ENCODE measurements at regions not wholly inside any gene's neighbourhood (a gene's known extent, or its start where the extent isn't known, plus 50 kb on each side); places are given as distances from the start of the nearest gene placed in this dataset.

- Histone ChIP-seq H2BK20ac (ENCODE audit: low read depth, low read length) (no peak overlapping the region), H3K4ac (ENCODE audit: low read depth, low read length) (no peak overlapping the region), H3K56ac (ENCODE audit: extremely low read depth, insufficient read depth, low read length) (no peak overlapping the region), H3K9me3 (ENCODE audit: control insufficient read depth, insufficient read depth, low read length) (peaks cover 4% of the 10 kb centered on the region; the same call in 1 of the 2 replicates), H3K23ac (ENCODE audit: low read depth, low read length) (no peak overlapping the region), H2BK120ac (ENCODE audit: low read depth, low read length) (no peak overlapping the region), H3K27me3 (ENCODE audit: control insufficient read depth, insufficient read depth, low read length) (no peaks in the 10 kb centered on the region), H3K9me1 (ENCODE audit: insufficient read depth, low read length) (no peaks in the 10 kb centered on the region), H2BK15ac (ENCODE audit: low read depth, low read length) (no peak overlapping the region), H4K8ac (ENCODE audit: low read depth in 2 of 2, low read length in 2 of 2) (no peak overlapping the region), H4K5ac (ENCODE audit: low read depth, low read length) (no peak overlapping the region), H4K20me1 (ENCODE audit: insufficient read depth, low read length) (no peaks in the 10 kb centered on the region), H2BK5ac (ENCODE audit: low read depth, low read length, poor library complexity, severe bottlenecking) (no peak overlapping the region), H3K14ac (replicated peaks; ENCODE audit: low read depth, low read length) (no peak overlapping the region), H3K27ac (ENCODE audit: insufficient read depth, low read length) (no peak overlapping the region), H2AFZ (replicated peaks; ENCODE audit: low read length, poor library complexity) (no peak overlapping the region), H3K4me2 (ENCODE audit: low read depth, low read length) (no peak overlapping the region), H3K36me3 (ENCODE audit: control insufficient read depth, insufficient read depth, low read length) (no peaks in the 10 kb centered on the region), H2AK5ac (ENCODE audit: low read depth, low read length) (no peak overlapping the region), H4K91ac (ENCODE audit: insufficient read depth, low read depth, low read length) (no peak overlapping the region), H2AK9ac (replicated peaks; ENCODE audit: low read depth, low read length, poor library complexity) (no peak overlapping the region), H3K4me3 (ENCODE audit: insufficient read depth, low read depth, low read length) (no peak overlapping the region), H3K79me1 (ENCODE audit: low read depth in 1 of 2, low read length in 2 of 2) (no peaks in the 10 kb centered on the region), H3K18ac (ENCODE audit: low read depth, low read length) (no peak overlapping the region), H3K4me1 (ENCODE audit: control insufficient read depth, insufficient read depth, low read length) (no peaks in the 10 kb centered on the region), H3K9ac (ENCODE audit: low read depth, low read length) (no peak overlapping the region)
- ATAC-seq (ENCODE audit: low read depth), result no peak
- in situ Hi-C loops (cut with MboI; ENCODE audit: low sequenced_read_pairs) (no loop called here), dilution Hi-C loops (cut with HindIII; ENCODE audit: low sequenced_read_pairs, unreplicated experiment) (no loop called here), intact Hi-C loops (cut with micrococcal nuclease) (no loop called here)
- ChIA-PET CTCF (no interaction called here), POLR2A (ENCODE audit: unreplicated experiment) (no interaction called here)
- no CpG with 5 or more reads among the region's 2 CpGs for WGBS, 2 experiments (ENCODE audit: extremely low coverage in 2 of 2, insufficient read length in 1 of 2)
- no peak for TF ChIP-seq MAFK (IDR thresholded peaks at IDR 0.05; ENCODE audit: low read depth, low read length)
- no peak for TF ChIP-seq RAD21 (IDR thresholded peaks at IDR 0.05; ENCODE audit: low read length)
- TF ChIP-seq, protein P1, sequence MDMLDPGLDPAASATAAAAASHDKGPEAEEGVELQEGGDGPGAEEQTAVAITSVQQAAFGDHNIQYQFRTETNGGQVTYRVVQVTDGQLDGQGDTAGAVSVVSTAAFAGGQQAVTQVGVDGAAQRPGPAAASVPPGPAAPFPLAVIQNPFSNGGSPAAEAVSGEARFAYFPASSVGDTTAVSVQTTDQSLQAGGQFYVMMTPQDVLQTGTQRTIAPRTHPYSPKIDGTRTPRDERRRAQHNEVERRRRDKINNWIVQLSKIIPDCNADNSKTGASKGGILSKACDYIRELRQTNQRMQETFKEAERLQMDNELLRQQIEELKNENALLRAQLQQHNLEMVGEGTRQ (IDR thresholded peaks at IDR 0.05; ENCODE audit: low read depth, low read length), result no peak
- no peak for TF ChIP-seq BHLHE40 (IDR thresholded peaks at IDR 0.05; ENCODE audit: low read depth, low read length)
- TF ChIP-seq CHD1 (IDR thresholded peaks at IDR 0.05; ENCODE audit: low read depth, low read length), result no peak
- no peak for TF ChIP-seq SMC3 (IDR thresholded peaks at IDR 0.05; ENCODE audit: low read depth, low read length)
- TF ChIP-seq RFX5 (IDR thresholded peaks at IDR 0.05; ENCODE audit: low read depth, low read length), result no peak
- TF ChIP-seq, protein P2, sequence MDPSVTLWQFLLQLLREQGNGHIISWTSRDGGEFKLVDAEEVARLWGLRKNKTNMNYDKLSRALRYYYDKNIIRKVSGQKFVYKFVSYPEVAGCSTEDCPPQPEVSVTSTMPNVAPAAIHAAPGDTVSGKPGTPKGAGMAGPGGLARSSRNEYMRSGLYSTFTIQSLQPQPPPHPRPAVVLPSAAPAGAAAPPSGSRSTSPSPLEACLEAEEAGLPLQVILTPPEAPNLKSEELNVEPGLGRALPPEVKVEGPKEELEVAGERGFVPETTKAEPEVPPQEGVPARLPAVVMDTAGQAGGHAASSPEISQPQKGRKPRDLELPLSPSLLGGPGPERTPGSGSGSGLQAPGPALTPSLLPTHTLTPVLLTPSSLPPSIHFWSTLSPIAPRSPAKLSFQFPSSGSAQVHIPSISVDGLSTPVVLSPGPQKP (IDR thresholded peaks at IDR 0.05; ENCODE audit: borderline replicate concordance, low read depth, low read length), result no peak
- TF ChIP-seq MAZ (IDR thresholded peaks at IDR 0.05; ENCODE audit: borderline replicate concordance, low read depth, low read length), result no peak
- BruUV-seq (replicated peaks), result no TSS peak
- no peak for DNase-seq
Measured at GRCh38 chr13:19362946-19363510, 181.4 kb upstream of the TUBA3C start.

Data from IMR-90 (cell line).